Stimulated activated CD4-positive, alpha-beta T cell treated with anti-CD3 and anti-CD28 coated beads, Interleukin-2, amount 100 ng/mL, for 4 hours (primary cell): ENCODE measurements at regions not wholly inside any gene's neighbourhood (a gene's known extent, or its start where the extent isn't known, plus 50 kb on each side); places are given as distances from the start of the nearest gene placed in this dataset.

Experiments
- DNase-seq: peaks from one replicate; pipeline ENCODE4 v3.0.0-alpha.2; 2020; ENCODE audit warnings: low read depth

DNA sequence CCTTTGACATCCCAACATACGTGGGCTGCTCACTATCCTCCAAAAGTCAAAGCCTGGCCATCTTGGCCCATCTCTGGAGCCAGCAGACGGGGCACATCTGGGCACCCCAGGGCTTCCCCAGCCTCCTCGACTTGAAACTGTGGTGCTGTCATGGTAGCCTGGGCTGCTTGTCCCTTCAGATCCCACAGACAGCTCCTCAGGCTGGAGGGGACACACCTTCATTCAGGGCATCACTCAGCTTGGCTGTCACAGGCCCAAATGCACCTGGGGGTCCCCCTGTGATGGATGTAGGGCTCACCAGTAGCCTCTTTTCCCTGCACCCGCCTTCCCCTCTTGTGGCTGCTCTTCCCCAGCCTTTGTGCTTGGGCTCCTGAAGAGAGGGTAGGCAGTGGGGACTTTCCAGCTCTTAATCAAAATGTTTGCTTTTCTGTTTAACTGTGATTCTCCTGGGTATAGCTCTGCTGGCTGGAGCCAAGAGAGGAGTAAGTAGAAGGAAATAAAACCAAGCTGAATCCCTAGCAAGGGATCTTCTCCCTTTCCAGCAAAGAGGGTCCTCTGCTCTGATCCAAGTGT, 92.3 kb downstream of the GYPC start:
- DNase-seq: no peak

DNA sequence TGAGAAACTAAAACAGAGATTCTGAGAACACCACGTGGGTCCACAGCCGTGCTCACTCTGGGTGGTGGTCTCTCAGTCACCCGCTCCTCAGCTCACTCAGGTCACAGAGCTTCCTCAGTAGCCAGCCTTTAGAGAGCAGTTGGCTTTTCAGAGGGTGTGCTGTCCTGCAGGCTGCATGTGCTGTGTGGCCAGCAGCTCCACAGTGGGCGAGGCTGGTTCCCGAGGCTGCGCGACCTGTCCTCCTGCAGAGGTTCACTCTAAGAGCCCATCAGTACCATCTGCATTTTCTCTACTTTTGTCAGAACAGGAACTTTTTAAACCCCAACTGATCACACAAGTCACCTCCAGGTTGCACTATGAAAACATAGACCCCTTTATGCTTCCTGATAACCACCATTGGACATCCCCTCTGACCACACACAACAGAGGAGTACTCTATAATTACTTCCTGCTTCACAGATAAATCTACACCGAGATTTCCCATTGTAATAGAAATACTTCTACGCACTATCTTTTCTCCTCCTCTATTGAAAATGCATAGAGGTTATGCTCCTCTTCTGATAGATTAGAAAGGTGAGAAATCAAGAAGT, 93.1 kb downstream of the GYPC start:
- DNase-seq: no peak

DNA sequence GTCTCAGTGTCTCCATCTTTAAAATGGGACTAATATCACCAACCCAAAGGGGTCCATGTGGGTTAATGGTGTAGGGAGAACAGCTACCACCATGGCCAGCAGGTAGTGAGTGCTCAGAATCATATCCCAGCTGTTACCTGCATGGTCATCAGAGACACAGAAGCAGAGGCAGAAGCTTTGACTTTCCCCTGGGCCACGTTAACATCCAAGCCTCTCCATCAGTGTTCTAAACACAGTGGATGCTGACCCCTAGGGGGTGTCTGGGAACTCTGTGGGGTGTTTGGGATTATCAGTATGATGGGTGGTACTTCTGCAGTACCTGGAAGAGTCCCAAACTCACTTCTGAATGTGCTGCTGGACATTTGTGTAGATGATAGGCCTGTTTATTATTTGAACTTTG, 93.6 kb downstream of the GYPC start:
- no peak for DNase-seq

DNA sequence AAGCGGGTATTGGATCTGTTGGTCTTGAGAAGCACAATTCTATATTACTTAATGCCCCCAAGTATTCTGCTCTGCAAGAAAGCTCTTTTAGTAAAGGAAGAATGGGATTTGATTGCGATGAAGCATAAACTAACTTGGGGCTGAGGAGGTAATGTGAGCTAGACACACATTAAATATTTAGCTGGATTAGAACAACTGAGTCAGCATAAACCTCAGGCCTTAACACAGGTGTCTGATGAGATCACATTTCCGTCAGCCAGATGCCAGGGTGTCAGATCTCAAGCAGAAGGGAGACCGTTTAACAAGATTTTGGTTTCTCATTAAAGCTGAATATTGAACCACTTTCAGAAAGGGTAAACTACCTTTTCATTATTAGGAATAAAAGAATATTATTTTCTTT, 94.5 kb downstream of the GYPC start:
- DNase-seq: no peak

DNA sequence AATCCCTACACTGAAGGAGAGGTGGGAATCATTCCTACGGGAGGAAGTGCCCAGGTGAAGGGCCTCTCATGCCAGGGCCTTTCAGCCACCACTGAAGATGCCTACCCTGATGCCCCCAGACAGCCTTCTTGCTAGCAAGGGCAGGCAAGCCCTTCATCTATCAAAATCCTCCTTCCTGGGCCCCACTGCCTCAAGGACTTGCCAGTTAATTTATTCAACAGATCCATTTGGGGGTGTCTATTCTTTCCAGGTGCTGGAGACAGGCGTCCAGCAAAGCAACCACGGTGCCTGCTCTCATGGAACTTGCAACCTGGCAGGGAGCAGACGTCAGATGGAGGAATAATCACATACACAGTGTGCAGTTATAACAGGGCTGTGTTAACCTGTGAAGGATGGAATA, 95.5 kb downstream of the GYPC start:
- DNase-seq: no peak

DNA sequence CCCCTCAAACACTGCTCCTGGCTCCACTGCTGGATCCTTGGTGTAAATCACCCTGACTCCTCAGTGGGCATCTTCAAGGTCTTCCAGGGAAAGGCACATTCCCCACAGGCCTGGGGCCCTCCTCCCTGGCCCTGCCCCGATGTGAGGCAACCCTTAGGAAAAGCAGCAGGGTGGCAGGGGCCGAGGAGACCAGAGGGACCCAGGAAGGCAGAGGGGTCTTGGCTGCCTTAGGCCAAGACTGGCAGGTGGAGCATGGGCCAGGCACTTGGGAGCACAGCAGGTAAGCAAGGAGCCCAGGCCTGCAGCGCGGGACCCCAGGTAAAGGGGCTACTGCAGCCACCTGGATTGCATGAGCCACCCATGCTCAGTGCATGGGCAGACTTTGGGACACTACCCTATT, 96.9 kb downstream of the GYPC start:
- no peak for DNase-seq

DNA sequence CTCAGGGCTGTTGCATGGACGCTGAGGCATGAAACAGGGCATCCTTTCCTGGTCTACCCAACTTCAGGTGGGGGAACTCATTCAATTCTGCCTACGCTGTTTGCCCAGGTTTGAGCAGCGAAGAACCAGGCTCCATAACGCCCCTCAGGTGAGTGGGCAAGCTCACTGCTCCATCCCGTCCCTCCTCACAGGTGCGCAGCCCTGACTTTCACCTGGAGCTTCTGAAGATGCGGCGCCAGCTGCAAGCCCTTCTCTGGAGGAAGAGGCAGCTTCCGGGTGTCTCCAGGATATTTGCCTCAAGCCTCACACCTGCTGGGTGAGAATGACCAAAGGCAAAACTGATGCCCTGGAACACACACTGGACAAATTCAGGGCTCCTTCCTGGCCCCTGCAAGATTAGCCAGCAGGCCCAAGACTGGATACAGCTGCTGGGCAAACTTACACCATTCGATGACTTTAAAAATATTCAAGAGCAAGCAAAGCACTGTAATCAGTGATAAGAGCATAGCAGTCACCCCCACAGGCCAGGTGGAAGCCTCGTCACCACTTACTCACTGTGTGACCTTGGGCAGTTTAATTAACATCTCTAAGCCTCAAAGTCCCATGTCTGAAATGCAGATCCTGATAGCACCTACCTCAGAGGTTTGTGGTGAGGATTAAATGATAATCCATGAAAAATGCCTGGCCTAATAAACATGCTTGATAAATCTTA, 97.7 kb downstream of the GYPC start:
- DNase-seq: no peak

DNA sequence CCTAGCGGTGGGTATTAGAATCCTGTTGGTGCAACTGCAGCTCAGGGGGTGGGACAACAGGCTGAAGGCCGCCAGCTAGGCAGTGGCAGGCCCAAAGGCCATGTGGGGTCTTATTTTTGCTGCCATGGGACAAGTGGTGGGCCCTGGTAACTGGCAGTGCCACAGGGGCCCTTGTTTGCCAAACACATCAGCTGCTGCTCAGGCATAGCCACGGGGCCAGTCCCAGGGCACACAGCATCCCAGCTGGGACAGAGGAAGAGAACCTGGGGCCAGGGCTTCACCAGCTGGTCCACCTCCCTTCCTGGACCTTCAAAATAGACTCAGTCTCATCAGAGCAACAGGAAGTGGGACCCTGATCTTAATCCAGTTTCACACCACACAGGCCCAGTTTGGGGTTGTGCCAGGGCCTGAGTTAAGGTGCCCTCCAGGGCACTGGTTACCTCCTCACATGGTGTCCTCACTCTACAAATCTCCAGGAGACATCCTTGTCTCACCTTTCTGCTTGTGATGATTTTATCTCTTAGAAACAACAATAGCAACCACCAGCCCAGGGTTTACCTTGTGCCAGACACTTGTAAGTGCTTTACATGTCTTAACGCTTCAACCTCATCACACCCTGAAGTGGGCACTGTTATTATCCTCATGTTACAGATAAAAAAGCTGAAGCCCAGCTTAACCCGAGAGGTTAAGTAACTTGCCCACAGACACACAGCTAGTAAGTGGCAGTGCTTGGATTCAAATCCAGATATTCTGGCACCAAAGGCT, 98.5 kb downstream of the GYPC start:
- DNase-seq: no peak

DNA sequence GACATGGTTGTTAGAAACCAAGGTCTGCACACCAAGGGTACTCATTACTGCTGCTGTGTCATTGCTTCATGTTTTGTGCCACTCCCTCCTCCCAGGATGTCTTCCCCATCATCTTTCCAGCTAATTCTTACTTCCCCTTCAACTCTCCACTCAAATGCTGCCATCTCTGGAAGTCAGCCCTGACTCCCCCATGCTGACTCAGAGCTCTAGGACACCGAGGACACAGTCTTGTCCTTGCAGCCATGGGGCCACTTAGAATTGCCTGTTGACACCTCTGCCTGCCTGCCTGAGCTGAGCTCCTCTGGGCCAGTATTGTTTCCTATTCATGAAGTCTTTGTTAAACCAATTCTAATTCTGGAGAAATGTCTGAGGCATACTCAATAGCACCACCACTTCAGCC, 100.2 kb downstream of the GYPC start:
- DNase-seq: no peak

DNA sequence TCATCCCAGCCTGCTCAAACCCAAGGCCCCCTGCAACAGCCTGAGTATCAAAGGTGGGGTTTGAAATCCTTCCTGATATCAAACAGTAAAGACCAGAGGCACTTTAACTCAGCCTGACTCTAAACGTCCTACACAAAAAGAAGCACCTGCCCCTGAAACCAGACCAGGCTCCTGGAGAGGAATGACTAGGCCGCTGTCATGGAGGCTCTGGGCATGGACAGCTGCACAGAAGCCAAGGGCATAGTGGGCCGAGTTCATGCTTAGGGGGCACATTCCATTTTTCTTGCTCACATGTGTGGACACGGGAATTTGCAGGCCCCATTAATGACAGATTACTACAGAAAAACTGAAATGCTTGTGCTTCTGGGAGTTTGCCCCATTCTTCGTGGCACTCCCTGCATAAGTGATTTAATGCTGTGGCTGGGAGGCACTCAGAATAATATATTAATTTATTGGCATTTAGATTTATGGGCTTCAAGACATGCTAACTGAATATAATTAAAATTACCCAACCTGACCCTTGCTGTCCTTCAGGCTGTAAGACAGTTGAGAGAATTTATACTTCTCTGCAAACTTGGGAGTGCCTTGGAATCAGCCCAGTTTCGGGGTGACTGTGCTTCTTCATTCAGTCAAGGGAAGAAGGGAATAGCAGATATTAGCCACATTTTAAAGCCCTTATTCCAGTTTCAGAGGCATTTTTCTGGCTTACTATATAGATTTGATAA, 105.5 kb downstream of the GYPC start:
- DNase-seq: no peak

DNA sequence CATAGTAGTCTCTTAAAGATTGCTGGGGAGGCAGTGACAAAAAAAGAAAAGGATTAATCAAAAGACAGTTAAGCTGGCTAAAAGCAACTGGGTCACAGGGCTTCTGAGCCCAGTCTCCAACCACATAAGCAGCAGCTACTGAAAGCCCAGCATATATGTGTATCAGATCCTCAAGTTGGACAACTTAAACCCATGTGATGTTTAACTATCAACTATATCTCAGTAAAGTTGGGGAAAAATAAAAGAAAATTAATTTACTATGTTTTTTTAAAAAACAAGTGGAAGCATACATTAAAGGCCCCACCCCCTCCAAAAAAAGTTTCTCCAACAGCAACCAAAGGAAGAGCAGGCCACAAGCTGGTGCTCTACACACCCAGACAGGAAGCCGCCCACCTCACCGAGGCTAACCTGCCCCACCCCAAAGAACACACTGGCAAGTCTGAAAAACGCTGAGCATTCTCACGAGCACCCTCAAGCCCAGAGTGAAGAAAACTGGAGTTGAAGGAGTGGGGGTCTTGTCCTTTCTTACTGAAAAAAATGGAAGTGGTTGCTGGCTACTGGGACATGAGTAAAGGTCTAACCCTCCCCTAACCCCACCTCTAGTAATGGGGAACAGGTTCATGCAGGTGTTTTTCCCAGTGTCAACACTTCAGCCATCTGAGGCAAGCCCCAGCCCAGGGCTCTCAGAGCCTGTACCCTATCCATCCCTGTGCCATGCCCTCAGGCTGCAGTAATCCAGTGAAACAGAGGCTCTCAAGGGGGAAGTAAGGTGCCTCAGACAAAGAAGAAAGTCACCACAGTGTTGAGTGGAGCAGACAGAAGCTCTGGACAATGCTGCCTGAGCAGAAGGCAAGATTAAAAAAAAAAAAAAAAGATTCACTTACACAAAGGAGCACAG, 106.3 kb downstream of the GYPC start:
- DNase-seq: peak; percentile 13

DNA sequence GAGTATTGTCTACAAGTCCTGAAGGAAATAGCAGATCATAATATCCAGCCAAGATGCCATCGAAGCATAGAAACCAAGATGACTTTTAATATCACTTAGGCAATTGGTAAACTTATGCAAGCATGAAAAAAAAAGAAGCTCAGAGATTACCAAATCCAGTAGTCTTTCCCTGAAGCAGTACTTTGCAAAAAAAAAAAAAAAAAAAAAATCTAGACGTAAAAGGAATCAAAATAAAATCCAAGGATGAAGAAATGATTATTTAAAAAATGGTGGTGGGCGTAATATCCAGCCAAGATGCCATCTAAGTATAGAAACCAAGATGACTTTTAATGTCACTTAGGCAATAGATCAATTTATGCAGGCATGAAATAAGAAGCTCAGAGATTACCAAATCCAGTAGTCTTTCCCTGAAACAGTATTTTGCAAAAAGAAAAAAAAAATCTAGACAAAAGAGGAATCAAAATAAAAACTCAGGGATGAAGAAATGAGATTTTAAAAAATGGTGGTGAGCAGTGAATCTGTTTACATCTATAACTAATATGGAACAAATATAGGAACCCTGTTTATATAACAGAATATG, 108.8 kb downstream of the GYPC start:
- no peak for DNase-seq

DNA sequence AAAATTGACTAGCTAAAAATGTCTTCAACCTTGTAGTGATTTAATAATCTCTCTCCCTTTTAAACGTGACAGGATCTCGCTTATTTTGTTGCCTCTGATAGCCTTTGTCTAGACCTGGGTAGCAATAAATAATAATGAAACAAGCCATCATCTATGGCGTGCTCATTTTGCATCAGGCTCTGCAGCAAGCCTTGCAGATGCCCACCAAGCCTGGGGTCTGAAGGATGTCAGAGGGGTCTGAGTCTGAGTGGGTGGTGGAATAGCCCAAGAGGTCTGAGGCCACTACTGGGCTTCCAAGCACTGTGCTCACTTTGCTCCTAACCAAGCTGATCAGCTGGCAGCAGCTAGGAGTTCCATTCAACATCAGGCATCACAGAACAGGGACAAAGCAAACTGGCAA, 109.4 kb downstream of the GYPC start:
- DNase-seq: no peak

DNA sequence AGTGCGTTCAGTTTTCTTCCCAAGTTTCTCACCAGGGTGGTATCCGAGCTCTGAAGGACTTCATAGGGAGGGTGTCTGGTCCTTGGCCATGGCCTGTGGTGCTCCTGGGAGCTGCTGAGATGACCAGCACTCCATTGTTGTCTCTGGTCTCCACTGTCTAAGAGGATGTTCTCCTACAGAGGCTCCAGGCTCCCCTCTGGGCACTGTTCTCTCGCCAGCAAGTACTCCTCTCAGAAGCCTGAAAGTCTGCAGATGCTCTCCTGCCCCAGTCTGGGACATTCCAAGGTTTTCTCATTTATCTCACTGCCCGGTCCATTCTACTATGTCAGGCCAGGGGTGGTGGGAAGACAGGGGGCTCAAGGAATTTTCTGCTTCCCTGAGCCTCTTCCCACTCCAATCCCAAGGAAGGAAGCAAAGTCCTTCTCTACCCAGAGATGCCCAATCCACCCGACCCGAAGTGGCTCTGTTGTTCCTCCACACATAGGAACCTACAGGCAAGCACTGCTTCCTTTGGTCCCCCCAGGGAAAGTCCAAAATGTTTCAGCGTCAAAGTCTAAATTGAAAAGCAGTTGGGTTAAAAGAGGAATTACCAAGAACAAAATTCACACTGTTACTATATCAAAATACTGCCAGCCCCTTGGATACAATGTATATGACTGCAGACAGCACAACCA, 110.5 kb downstream of the GYPC start:
- no peak for DNase-seq

DNA sequence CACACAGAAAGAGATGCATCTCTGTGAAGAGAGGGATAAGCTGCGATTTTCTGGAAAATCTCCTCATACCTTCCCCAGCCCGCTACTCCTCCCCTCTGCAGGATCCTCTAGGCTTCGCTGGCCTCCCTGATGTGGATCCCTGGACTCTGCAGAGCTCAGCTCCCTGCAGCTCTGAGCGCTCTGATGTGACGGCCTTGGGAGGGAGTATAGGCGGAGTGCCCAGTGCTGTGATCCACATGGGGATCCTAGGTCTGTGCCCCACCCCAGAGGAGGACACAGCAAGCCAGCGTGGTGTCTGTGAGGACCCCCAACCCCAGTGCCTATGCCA, 111.0 kb downstream of the GYPC start:
- DNase-seq: no peak

DNA sequence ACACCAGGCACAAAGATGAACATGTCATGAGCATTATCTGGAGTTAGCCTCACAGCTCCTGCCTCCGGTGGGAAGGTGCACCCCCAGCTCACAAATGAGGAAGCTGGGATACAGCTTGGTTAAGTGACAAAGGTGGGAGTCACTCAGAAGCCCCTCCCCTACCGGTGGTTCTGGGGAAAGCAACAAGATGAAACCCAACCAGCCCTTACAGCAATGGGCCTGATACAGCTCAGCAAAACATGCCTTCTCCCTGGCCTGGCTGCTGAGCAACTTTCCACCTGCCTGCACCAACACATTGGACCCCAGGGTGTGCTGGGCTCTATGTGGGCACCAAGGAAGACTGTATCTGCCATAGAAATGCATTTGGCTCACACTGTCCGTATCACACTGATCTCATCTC, 113.2 kb downstream of the GYPC start:
- no peak for DNase-seq

DNA sequence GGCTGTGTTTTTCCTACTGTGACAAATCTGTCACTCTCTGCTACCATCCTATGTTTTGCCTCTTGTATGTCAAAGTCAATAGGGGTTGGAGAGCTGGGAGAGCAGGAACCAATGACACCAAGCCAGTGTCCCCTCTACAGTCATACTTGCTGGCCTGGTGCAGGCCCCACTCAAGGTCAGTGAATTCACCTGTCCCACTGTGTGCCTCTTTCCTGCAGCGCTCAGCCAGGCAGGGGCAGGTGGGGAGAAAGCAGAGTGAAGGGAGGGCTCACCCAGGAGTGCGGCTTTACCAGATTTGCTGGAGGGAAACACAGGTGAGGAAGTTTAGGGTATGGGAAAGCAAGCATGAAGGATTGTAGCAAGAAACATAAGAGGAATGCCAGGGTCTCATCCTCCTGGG, 114.5 kb downstream of the GYPC start:
- DNase-seq: no peak

DNA sequence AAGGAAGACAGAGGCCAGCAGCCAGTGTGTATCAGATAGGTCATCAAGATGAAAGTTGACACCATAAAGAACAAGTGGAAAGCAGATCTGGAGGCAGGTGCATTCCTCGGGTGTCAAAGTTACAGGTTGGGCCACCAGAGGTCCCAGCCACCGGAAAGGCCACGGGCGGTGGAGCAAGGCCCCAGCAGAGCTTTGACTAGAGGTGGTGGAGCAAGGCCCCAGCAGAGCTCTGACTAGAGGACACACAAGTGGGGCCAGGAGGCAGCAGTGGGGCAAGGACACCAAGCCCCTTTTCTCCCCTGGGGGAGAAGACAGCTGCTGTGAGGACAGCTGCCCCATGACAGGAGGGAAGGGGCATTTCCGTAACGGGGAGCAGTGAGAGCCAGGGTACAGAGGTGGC, 115.1 kb downstream of the GYPC start:
- no peak for DNase-seq

DNA sequence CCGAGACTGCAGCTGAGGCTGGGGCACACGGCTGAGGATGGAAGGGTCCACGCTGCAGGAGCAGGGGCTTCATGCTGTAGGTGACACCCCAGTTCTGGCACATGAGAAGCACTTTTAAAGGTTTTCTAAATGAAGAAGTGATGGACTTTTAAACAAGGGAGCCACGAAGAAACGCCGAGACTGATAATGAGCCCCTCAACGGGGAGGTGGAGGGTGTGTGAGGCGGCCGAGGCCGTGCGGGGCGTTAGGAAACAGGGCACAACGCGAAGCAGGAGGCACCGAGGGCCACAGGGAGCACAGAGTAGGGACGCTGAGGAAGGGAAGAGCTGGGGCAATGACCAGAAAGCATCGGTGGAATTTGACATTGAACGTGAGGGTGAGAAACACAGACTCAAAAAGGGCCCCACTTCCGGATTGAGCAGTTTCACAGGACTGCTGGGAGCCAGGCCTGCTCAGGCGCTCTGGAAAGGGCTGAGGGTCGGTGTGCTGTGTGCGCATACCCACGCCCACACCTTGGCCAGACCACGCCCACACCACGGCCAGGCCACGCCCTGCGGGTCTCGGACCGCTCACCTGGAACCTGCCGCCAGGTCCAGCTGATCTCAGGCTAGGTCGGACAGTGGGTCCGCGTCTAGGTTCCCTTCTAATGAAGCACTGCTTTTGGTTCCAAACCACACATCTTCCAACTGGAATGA, 115.7 kb downstream of the GYPC start:
- no peak for DNase-seq

DNA sequence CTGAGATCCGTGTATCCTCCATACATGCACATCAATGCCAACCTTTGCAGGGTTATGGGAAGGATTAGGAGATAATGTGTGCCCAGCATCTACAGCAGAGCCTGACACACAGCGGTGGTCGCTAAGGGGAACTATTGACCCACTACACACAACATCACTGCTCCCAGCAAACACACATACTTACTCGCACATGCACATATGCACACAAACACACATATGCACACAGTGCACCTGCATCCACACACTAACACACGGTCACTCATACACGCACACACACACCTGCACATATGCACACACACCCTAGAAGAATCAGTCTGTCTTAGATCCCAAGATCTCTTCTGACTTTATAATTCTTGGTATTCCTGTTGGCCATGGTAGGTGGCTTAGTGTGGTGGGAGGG, 118.3 kb downstream of the GYPC start:
- DNase-seq: no peak
